ENCODE measurements at regions not wholly inside any gene's neighbourhood (a gene's known extent, or its start where the extent isn't known, plus 50 kb on each side); places are given as distances from the start of the nearest gene placed in this dataset.

DNA sequence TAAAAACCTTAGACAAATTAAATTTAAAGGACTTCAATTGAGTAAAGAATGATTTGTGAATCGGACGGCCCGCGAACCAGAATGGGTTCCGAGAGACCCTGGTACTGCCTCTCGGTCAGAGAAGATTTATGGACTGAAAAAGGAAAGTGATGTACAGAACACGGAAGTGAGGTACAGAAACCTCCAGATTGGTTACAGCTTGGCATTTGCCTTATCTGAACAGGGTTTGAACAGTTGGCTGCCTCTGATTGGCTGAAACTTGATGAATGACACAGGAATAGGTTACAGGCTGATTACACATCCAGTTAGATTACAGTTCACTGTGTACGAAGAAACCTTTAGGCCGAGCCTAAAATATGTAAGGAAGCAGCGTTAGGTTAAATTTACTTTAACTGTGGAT, 156.5 kb upstream of the EGFLAM start:
- no peak for DNase-seq (ENCODE audit: low read depth in 3 of 3, low spot score in 2 of 3)

DNA sequence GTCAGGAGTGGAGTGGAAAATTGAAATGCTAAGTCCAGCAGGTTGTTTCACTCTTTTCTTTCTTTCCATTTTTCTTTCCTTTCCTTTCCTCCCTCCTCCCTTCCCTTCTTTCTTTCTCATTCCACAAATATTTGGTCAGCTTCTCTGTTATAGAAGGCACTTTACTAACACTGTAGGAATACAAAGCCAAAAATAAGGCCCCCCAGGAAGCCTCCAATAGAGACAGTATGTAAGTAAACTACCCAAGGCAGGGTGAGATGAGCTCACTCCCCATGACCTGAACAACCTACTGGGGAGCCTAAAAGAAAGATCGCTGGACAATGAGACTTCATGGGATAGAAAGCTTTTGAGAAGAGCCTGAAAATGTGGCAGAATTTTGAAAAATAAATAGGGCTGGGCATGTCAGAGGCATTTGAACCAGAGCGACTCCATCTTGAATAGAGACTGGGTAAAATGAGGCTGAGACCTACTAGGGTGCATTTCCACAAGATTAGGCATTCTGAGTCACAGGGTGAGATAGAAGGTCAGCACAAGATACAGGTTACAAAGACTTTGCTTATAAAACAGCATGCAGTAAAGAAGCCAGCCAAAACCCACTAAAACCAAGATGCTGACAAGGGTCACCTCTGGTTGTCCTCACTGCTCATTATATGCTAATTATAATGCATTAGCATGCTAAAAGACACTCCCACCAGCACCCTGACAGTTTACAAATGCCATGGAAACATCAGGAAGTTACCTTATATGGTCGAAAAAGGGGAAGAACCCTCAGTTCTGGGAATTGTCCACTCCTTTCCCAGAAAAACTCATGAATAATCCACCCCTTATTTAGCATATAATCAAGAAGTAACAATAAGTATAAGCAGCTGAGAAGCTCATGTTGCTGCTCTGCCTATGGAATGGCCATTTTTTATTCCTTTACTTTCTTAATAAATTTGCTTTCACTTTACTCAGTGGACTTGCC, 158.9 kb upstream of the EGFLAM start:
- DNase-seq (ENCODE audit: low read depth in 3 of 3, low spot score in 2 of 3), result no peak

DNA sequence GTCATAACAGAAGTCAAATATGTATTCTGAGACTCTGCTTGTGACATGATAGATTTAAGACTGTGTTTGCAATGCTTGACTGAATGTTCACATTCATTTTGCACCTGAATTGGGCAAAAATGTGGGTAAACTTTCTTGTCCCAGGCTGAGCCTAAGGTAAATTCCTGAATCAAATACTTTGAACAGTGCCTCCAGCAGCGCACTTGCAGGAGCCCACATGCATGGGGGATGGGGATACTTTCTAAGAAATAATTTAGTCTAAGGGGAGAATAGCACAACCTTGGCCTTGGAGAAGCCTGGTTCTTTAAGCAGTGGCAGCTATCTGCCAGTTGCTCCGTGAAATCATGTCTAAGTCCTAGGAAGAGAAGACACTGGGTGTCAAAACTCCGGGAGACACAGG, 163.5 kb upstream of the EGFLAM start:
- no peak for DNase-seq (ENCODE audit: low read depth in 3 of 3, low spot score in 2 of 3)

DNA sequence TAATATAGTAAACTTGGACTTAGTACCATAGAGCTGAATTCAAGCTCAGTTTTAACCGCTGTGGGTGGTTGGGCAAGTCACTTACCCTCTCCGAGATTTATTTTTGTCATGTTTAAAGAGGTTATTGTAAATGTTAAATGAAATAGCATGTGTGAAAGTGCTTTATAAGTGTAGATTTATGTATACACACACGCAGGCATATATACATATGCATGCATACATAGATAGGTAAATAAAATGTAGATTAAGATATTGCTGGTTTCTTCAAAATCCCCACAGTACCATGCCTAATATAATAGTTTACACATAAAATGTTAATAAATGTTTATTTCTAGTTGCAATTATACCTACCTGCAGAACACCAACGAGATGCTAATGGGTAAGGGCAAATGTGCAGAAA, 164.5 kb upstream of the EGFLAM start:
- no peak for DNase-seq (ENCODE audit: low read depth in 3 of 3, low spot score in 2 of 3)

DNA sequence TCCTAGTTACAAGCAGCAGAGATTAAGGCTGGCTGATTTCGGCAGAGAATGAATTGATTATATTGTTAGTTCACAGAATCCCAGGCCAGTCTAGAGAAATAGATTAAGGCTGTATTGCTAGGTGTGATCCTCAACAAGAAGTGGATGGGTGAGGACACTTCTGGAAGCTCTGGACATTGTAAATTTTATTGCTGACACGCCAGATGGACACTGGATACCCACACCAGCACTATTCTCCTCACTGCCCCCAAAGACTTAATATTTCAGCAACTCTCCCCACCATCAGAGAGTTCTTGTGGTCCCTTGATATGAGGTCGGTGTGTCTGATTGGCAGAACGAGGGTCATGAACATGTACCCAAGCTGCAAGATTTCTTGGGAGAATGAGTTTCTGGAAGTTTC, 171.6 kb upstream of the EGFLAM start:
- DNase-seq (ENCODE audit: low read depth in 3 of 3, low spot score in 2 of 3), result no peak

DNA sequence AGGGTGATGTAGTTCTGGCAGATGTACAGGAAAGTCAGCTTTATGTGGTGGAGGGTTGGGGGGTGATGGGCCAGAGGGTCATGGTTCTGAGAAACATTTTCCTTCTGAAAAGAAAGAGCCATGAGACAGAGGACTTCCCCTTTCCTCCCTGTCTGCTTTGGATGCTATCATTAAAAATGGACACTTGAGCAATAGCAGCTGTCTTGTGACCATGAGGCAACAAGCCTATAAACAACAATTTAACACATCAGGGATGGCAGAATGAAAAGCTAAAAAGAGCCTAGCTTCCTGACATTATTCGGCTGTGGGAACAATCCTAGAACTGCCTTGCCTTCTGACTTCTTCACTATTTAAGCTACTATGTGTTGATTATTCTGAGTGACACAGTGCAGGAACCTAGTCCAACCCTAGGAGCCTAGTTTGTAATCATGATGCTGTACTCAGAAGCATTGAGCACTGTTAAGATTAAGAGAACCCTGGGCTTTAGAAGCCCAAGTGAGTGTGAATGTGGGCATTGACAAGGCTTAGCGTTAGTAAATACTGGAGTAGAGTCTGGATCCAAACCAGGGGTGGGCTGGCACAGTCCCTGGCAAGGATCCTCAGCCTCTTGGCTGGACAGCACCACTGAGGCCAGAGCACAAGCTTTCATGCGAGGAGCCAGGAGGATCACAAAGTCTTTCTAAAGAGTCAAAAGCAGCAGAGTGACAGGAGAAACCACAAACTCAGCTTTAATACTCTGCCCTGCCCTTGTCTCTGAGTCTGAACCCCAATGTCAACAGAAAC, 178.5 kb upstream of the EGFLAM start:
- DNase-seq (ENCODE audit: low read depth in 3 of 3, low spot score in 2 of 3), result no peak

DNA sequence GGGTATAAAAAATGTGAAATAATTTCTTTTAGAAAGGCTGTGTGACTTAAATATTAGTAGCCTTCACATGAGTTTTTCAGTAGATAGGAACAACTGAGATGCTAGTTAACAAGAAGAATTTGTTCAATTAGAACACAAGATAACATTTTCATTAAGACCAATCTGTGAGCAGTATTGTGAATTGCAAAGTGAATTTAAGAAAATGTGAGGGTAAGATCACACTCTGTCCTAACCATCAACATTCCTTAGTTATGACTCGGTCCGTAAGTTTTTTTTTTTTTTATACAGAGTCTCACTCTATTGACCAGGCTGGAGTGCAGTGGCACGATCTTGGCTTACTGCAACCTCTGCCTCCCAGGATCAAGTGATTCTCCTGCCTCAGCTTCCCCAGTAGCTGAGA, 180.2 kb upstream of the EGFLAM start:
- no peak for DNase-seq (ENCODE audit: low read depth in 3 of 3, low spot score in 2 of 3)

DNA sequence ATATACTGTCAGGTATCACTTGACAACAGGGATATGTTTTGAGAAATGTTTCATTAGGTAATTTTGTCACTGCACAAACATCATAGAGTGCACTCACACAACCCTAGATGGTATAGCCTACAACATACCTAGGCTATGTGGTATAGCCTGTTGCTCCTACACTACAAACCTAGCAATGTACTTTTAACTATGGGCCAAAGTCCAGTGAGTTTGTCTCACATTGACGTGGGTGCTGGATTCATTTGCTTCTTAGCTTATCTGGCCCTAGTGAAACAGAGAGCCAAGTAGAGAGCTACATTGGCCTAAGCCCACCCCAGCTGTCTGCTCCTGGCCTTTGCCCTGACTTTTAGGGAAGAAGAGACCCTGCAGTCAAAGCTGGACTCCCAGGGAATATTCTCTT, 180.7 kb upstream of the EGFLAM start:
- DNase-seq (ENCODE audit: low read depth in 3 of 3, low spot score in 2 of 3), result no peak

DNA sequence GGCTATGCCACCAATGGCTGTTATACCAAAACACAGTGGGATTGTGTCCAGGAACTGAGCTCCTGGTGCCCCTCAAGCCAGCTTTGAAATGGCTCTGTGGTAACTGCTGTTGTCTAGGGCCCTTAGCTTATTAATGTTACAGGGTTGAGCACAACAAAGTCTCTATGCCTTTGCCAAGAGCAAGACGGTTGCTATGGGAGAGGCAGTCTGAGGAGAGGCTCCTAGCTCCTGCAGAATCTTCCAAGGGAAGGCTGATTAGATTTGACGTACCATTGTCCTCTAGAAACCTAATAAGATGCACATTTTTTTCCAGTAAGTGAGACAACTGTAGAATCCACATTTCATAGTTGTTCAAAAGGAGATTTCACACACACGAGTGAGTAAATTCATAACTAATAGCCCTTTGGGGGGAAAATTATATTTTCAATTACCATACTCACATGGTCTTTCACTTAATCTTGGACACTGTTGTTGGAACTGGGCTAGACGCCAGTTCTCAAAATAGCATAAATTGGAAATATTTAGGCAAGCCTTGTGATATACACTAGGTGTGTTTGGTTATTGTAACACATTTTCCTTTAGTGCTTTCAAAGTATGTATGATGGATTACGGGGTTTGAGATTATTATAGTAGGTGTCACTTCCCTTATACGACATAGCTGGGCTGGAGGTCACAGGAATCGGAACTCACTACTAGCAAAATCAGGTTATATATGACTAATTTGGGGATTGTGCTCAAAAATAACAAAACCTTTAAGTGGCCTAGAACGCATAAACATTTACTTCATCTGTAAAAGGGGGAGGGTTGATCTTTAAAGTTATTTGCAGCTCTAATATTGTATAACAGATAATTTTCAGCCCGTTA, 186.3 kb upstream of the EGFLAM start:
- no peak for DNase-seq (ENCODE audit: low read depth in 3 of 3, low spot score in 2 of 3)

DNA sequence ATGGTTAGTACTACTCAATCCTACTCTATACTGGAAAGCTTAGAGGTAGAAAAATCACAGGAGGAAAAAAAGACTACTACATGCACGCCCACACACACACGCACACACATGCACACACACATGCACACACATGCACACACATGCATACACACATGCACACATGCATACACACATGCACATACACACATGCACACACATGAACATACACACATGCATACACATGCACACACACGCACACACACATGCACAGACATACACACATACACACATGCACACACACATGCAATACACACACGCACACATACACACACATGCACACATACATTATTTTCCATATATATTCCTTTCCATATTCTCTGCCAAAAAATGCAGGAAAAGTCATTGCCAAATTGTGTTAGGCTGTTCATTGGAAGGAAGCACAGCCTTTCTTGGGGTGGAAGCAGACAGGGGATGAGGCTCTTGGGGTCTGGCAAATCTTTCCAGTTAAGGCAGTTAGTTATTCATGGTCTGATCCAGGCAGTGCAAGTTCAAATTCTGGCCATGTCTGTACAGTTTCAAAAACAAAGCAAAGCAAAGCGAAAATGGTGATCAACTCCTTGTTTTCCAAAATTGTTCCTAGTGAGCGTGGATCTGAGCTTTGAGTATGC, 187.9 kb upstream of the EGFLAM start:
- no peak for DNase-seq (ENCODE audit: low read depth in 3 of 3, low spot score in 2 of 3)

DNA sequence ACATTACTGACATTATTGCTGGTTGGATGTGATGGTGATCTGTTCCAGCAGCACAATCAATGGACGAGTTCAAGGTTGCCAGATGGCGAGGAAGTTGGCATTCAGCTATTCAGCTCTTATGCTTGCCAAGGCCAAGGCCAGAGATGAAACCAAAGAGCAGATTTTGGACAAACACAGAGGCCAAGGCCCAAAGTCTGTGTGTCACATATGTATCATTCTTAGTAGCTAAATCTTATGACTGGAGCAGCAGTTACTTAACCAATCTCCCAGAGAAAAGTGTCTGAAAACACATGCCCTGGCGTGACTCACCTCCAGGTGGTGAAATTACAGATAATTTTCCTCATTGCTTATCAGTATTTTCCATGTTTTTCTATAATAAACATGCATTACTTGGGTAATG, 189.0 kb upstream of the EGFLAM start:
- no peak for DNase-seq (ENCODE audit: low read depth in 3 of 3, low spot score in 2 of 3)

DNA sequence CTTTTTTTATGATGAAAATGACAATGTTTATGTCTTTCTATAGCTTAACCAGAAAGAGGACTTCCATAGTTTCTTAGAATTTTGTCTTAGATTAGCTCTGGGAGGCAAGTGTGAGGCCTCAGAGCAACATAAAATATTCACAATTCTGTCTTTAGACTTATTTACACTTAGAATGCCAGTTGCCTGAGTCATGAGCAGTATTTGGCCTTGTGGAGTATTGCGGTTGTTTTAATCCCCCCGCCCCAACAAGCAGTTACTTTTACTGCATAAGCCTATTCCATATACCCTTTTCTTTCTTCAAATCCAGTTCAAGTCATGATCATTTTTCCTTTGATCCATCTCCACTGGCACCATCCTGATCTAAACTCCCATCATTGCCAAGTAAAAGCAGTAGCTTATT, 198.0 kb upstream of the EGFLAM start:
- DNase-seq (ENCODE audit: low read depth in 3 of 3, low spot score in 2 of 3), result no peak

DNA sequence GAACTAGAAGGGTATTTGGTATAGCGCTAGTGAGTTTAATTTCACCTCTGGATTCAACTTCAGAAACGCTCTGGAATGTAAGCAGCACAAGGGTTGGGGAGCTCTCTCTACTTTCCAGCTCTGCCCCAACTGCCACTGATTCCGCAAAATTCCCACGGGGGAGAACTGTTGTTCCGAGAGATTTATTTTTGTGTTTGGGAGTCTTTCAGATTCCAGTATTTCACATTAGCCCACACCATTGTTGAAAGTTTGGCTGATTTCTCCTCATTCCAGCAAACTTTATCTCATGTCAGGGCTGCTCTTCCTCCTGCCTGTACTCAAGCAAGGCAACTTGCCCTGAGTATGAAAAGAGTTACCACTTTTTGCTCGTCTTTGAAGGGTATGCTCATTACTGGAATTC, 198.5 kb upstream of the EGFLAM start:
- no peak for DNase-seq (ENCODE audit: low read depth in 3 of 3, low spot score in 2 of 3)

DNA sequence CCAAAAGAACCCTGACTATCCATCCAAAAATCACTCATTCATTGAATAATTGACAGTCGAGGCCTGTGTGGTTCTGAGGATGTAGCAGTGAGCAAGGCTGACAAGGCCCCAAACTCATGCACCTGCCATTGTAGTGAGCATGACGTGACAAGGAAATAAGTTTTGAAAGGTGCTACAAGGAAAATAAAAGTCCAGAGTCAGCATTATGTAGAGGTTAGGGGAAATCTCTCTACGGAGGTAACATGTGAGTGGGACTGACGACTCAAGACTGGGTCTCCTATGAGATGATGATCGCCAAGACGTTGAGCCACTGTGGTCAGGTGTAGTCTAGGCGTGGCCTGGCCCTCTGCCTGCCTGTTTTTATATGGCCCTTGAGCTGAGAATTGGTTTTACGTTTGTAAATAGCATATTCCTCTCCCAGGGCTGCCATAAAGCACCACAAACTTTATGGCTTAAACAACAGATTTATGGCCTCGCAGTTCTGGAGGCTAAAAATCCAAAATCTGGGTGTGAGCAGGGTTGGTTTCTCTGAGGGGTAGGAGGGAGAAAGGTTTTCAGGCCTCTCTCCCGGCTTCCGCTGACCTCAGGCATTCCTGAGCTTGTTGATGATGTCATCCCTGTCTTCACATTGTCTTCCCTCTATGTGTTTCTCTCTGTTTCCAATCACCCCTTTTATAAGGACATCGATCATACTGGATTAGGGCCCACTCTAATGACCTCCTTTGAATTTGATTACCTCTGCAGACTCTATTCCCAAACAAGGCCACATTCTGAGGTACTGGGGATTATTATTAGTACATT, 206.4 kb upstream of the EGFLAM start:
- DNase-seq (ENCODE audit: low read depth in 3 of 3, low spot score in 2 of 3), result no peak

DNA sequence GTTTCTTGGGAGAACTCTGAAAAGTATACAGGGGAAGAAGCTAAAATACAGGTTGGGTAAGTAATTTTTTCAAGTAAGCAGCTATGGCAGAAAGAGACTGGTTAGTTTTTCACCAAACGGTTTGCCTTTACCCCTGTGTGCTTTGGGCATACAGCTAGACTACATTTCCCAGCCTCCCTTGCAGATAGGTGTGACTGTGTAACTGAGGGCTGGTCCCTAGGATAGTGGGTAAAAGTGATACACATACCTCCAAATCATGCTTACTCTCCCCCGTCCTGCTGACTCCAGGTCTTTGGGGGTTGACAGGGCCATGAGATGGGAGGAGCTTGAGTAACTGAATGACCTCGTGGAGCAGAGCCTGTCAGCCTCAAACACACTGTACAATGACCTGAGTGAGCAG, 208.6 kb upstream of the GDNF start:
- no peak for DNase-seq (ENCODE audit: low read depth in 3 of 3, low spot score in 2 of 3)

DNA sequence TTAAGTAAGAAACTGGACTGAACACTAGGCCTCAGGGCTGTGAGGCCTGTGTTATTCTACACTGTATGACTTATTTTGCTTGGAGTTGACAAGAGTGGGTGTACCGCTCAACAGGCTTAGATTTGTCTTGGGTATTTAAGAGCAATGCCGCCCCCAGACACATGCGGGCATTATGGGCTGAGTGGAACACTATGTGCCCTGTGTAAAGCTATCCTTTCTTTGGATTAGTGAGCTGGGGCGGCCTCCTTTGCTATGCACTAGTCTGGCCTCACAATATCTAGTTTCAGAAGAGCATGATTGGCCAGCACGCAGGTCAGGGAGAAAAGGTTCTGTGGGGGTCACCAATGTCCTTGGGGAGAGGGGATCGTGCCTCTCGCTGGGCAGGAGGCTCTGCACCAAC, 206.3 kb upstream of the GDNF start:
- no peak for DNase-seq (ENCODE audit: low read depth in 3 of 3, low spot score in 2 of 3)

DNA sequence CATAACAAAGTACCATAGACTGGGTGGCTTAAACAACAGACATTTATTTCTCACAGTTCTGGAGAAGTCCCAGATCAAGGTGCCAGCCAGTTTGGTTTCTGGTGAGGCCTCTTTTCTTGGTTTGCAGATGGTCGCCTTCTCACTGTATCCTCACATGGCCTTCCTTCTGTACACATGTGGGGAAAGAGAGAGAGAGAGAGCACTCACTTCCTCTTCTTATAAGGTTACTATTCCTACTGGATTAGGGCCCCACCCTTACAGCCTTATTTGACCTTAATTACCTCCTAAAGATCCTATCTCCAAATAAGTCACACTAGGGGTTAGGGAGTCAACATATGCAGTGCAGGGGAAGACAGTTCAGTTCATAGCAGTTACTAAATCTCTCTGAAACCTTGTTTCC, 205.6 kb upstream of the GDNF start:
- no peak for DNase-seq (ENCODE audit: low read depth in 3 of 3, low spot score in 2 of 3)

DNA sequence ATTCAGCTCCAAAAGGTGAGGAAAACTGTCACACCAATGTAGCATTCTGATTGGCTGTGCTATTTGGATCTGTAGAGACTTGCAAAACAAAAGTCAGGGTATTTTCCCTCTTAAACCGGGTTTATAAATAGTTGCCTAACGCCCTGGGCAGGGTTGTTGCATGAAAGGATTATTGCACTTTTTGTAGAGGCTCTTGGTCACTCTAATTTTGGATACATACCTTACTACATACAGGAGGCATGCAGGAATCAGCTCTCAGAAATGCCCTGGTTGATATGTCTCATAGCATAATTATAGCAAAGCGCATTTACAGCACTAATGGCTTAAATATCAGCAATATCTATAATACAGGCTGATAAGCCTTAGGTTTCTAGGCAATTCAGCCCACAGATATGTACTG, 200.0 kb upstream of the GDNF start:
- DNase-seq (ENCODE audit: low read depth in 3 of 3, low spot score in 2 of 3), result no peak

DNA sequence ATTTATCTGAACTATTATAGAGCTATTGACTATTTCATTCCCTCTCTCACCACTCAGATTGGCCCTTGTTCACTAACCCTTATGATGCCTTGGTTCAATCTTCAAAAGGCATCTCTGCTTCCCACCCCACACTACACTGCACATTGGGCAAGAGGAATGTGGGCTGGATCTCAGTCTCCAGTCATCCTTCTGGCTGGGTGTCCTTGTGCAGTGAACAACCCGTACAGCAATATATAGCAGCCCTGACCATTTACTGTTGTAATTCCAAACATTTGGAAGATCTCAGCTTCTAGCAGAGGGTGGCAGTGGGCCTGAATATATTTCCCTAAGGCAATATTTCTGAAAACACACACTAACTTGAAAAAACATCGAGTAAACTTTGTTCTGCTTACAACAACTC, 199.2 kb upstream of the GDNF start:
- DNase-seq (ENCODE audit: low read depth in 3 of 3, low spot score in 2 of 3), result no peak

DNA sequence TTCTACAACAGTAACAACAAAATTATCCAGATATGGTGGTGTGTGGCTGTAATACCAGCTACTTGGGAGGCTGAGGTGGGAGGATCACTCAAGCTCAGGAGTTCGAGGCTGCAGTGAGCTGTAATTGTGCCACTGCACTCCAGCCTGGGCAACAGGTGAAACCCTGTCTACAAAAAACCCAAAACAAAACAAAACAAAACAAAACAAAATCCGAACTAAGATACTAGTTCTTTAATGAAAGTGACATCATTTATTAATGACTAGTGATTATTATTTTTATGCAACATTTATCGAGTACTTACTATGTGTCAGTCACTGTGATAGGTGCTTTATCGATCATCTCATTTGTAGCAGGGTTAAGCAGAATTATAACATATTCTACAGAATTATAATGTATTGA, 196.9 kb upstream of the GDNF start:
- no peak for DNase-seq (ENCODE audit: low read depth in 3 of 3, low spot score in 2 of 3)

Data from right renal cortex interstitium (tissue), 3 donors.